ENCODE measurements at regions not wholly inside any gene's neighbourhood (a gene's known extent, or its start where the extent isn't known, plus 50 kb on each side); places are given as distances from the start of the nearest gene placed in this dataset.

DNA sequence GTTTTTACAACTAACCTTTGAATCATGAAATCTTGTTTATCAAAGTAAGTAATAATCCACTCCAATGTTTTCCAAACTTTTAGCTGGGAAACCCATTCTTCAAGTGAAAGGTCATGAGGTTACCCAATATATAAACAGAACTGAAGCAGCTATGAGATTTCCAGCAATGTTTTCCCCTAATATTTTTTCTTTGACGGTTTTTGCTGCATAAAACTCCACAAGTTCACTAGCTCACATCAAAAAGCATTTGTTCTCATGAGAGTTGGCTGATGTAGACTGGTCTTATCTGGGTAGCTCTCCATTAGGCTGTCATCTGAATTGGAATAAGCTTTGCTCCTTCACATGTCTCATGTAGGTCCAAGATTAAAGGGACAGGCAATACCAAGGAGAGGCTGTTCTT lies 241.2 kb upstream of the LRRC3B start (continued):
- TF ChIP-seq, protein P1, sequence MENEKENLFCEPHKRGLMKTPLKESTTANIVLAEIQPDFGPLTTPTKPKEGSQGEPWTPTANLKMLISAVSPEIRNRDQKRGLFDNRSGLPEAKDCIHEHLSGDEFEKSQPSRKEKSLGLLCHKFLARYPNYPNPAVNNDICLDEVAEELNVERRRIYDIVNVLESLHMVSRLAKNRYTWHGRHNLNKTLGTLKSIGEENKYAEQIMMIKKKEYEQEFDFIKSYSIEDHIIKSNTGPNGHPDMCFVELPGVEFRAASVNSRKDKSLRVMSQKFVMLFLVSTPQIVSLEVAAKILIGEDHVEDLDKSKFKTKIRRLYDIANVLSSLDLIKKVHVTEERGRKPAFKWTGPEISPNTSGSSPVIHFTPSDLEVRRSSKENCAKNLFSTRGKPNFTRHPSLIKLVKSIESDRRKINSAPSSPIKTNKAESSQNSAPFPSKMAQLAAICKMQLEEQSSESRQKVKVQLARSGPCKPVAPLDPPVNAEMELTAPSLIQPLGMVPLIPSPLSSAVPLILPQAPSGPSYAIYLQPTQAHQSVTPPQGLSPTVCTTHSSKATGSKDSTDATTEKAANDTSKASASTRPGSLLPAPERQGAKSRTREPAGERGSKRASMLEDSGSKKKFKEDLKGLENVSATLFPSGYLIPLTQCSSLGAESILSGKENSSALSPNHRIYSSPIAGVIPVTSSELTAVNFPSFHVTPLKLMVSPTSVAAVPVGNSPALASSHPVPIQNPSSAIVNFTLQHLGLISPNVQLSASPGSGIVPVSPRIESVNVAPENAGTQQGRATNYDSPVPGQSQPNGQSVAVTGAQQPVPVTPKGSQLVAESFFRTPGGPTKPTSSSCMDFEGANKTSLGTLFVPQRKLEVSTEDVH (IDR thresholded peaks at IDR 0.05; ENCODE audit: low read depth, partially characterized antibody), result no peak
- TF ChIP-seq, protein P2, sequence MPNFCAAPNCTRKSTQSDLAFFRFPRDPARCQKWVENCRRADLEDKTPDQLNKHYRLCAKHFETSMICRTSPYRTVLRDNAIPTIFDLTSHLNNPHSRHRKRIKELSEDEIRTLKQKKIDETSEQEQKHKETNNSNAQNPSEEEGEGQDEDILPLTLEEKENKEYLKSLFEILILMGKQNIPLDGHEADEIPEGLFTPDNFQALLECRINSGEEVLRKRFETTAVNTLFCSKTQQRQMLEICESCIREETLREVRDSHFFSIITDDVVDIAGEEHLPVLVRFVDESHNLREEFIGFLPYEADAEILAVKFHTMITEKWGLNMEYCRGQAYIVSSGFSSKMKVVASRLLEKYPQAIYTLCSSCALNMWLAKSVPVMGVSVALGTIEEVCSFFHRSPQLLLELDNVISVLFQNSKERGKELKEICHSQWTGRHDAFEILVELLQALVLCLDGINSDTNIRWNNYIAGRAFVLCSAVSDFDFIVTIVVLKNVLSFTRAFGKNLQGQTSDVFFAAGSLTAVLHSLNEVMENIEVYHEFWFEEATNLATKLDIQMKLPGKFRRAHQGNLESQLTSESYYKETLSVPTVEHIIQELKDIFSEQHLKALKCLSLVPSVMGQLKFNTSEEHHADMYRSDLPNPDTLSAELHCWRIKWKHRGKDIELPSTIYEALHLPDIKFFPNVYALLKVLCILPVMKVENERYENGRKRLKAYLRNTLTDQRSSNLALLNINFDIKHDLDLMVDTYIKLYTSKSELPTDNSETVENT (CRISPR knock-in tag; IDR thresholded peaks at IDR 0.05), result no peak
- no peak for TF ChIP-seq PTRF (tag; IDR thresholded peaks at IDR 0.05)
- TF ChIP-seq XRCC3 (IDR thresholded peaks at IDR 0.05), result no peak

DNA sequence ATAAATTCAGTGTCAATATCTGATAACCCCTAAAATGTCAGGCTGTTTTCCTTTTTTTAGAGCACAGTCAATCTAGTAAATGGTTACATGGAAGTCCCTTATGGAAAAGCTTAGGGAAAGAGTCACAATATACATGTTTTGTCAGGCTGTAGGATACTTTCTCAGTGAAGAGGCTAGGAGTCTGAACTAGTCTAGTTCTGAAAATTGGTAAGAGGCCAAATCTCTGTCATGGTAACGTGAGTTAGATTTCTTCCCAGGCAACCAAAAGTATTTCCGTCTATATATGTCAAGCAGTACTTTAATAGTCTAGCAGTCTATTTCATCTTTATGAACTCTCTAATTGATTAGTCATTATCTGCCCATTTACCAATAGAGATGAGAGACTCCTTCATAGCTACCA lies 215.9 kb upstream of the LRRC3B start:
- WGBS (ENCODE audit: insufficient coverage, low coverage, missing lambda C conversion rate), result 0% methylated on average over 2 of the region's 2 CpGs
- DNase-seq (ENCODE audit: extremely low read depth in 1 of 4, low spot score in 3 of 4), result no peak
- TF ChIP-seq TAF1 (IDR thresholded peaks at IDR 0.05; ENCODE audit: control insufficient read depth, extremely low read depth, insufficient read depth, low read length, severe bottlenecking), result no peak
- TF ChIP-seq, protein P3, sequence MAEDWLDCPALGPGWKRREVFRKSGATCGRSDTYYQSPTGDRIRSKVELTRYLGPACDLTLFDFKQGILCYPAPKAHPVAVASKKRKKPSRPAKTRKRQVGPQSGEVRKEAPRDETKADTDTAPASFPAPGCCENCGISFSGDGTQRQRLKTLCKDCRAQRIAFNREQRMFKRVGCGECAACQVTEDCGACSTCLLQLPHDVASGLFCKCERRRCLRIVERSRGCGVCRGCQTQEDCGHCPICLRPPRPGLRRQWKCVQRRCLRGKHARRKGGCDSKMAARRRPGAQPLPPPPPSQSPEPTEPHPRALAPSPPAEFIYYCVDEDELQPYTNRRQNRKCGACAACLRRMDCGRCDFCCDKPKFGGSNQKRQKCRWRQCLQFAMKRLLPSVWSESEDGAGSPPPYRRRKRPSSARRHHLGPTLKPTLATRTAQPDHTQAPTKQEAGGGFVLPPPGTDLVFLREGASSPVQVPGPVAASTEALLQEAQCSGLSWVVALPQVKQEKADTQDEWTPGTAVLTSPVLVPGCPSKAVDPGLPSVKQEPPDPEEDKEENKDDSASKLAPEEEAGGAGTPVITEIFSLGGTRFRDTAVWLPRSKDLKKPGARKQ (CRISPR knock-in tag; IDR thresholded peaks at IDR 0.05), result no peak
- TF ChIP-seq ZSCAN32 (CRISPR knock-in tag; IDR thresholded peaks at IDR 0.05), result no peak
- TF ChIP-seq, protein P4, sequence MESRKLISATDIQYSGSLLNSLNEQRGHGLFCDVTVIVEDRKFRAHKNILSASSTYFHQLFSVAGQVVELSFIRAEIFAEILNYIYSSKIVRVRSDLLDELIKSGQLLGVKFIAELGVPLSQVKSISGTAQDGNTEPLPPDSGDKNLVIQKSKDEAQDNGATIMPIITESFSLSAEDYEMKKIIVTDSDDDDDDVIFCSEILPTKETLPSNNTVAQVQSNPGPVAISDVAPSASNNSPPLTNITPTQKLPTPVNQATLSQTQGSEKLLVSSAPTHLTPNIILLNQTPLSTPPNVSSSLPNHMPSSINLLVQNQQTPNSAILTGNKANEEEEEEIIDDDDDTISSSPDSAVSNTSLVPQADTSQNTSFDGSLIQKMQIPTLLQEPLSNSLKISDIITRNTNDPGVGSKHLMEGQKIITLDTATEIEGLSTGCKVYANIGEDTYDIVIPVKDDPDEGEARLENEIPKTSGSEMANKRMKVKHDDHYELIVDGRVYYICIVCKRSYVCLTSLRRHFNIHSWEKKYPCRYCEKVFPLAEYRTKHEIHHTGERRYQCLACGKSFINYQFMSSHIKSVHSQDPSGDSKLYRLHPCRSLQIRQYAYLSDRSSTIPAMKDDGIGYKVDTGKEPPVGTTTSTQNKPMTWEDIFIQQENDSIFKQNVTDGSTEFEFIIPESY (CRISPR knock-in tag; IDR thresholded peaks at IDR 0.05), result no peak
- TF ChIP-seq ZBTB7A (IDR thresholded peaks at IDR 0.05; ENCODE audit: borderline replicate concordance, control insufficient read depth, low read depth, low read length), result no peak
- no peak for TF ChIP-seq SREBF2 (CRISPR knock-in tag; IDR thresholded peaks at IDR 0.05)
- TF ChIP-seq KDM2B (CRISPR knock-in tag; IDR thresholded peaks at IDR 0.05), result no peak
- TF ChIP-seq BHLHE40 (IDR thresholded peaks at IDR 0.05; ENCODE audit: low read length), result no peak
- no peak for TF ChIP-seq POLR2AphosphoS5 (IDR thresholded peaks at IDR 0.05; ENCODE audit: control insufficient read depth, insufficient read depth, low read depth, low read length)

More for the DNA sequence above, 215.9 kb upstream of the LRRC3B start:
- H3K9me3 ChIP-seq (replicated peaks; ENCODE audit: control insufficient read depth, insufficient read depth, low read depth, low read length), result peaks cover 5% of the 10 kb centered on the region; the same call in 1 of the 2 replicates
- POLR2A ChIA-PET, result no interaction called here
- H3K4me2 ChIP-seq (ENCODE audit: insufficient read depth, low read length), result no peak overlapping the region
- in situ Hi-C loops (cut with MboI) (no loop called here), intact Hi-C loops (cut with micrococcal nuclease) (no loop called here)
- no peaks in the 10 kb centered on the region for H3K4me1 ChIP-seq (replicated peaks in 1 of 2; ENCODE audit: control insufficient read depth in 2 of 2, insufficient read depth in 2 of 2, low read length in 2 of 2)
- CTCF ChIA-PET (ENCODE audit: low intra/inter-chr PET ratio), result no interaction called here
- H3K27ac ChIP-seq (ENCODE audit: extremely low read depth, low read depth, low read length), result no peak overlapping the region
- H4K20me1 ChIP-seq (replicated peaks; ENCODE audit: control insufficient read depth, insufficient read depth, low read length), result no peaks in the 10 kb centered on the region
- no peaks in the 10 kb centered on the region for H3K9me1 ChIP-seq (ENCODE audit: control insufficient read depth, insufficient read depth, low read length)
- no peak overlapping the region for H3K9ac ChIP-seq (ENCODE audit: insufficient read depth in 1 of 2, low read depth in 2 of 2, low read length in 2 of 2)
- no TSS peak for BruUV-seq (replicated peaks)
- no peaks in the 10 kb centered on the region for H3K36me3 ChIP-seq (ENCODE audit: control insufficient read depth, insufficient read depth, low read length)
- H2AFZ ChIP-seq (ENCODE audit: low read depth, low read length), result no peak overlapping the region
- ATAC-seq (no peak), FAIRE-seq (no peak)
- no peak overlapping the region for H3K4me3 ChIP-seq
- no peaks in the 10 kb centered on the region for H3K27me3 ChIP-seq (ENCODE audit: control insufficient read depth in 2 of 2, insufficient read depth in 2 of 2, low read length in 2 of 2)
- no peaks in the 10 kb centered on the region for H3K79me2 ChIP-seq (ENCODE audit: control insufficient read depth, insufficient read depth, low read length)

Measured in K562 (cell line).